GM12892 (cell line): ENCODE measurements at regions not wholly inside any gene's neighbourhood (a gene's known extent, or its start where the extent isn't known, plus 50 kb on each side); places are given as distances from the start of the nearest gene placed in this dataset.

Experiments used
- POLR2A ChIP-seq: IDR thresholded peaks from 2 replicates; pipeline ENCODE4 v1.6.1; 2011; ENCODE audit warnings: low read depth, low read length, control low read depth
- POLR2AphosphoS5 ChIP-seq: IDR thresholded peaks from 2 replicates; pipeline ENCODE4 v1.6.1; 2011; ENCODE audit warnings: low read depth, low read length, control low read depth
- TAF1 ChIP-seq: IDR thresholded peaks from 2 replicates; pipeline ENCODE4 v1.6.1; 2011; ENCODE audit warnings: low read depth, mild to moderate bottlenecking, control low read depth, low read length, borderline replicate concordance

DNA sequence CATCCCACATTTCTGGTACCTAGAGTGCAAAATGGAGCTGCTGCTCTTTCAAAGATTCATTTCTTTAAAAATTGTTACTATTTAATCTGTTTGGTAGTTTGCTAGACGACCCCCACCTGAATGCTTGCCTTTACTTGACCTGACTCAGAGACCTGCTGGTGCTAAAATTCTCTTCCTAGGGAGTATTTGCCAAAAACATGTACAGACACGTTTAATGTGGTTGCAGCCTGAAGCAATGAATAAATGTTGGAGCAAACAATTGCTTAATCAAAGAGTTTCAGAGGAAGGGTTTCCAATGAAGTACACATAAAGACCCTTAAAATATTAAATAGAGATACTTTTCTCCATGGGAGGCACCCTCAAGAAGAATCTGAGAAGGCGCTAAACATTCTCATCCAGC, 734.4 kb downstream of the CBLN2 start:
- TF ChIP-seq POLR2A (no peak), TAF1 (no peak), POLR2AphosphoS5 (no peak)
